Activated CD8-positive, alpha-beta memory T cell treated with anti-CD3 and anti-CD28 coated beads, Interleukin-2, amount 50 U/mL, for 4 hours (primary cell): ENCODE measurements at regions not wholly inside any gene's neighbourhood (a gene's known extent, or its start where the extent isn't known, plus 50 kb on each side); places are given as distances from the start of the nearest gene placed in this dataset.
"Not testable (repeated sequence)": the region's sequence is repeated elsewhere in the genome, so short reads cannot be mapped to it uniquely, and the experiment has no call there.

Experiments used
- DNase-seq: peaks from one replicate; pipeline ENCODE4 v3.0.0-alpha.2; 2020

- DNase-seq: no peak
These were observed 615.2 kb upstream of the SEMA6A start for GRCh38 chr5:117189784-117190183.

GRCh38 chr5:117188211-117188610 is 613.6 kb upstream of the SEMA6A start:
- no peak for DNase-seq

GRCh38 chr5:117186751-117187150 is 612.1 kb upstream of the SEMA6A start:
- DNase-seq: no peak

GRCh38 chr5:117183326-117183725 is 608.7 kb upstream of the SEMA6A start:
- no peak for DNase-seq

GRCh38 chr5:117182104-117182503 is 607.5 kb upstream of the SEMA6A start:
- no peak for DNase-seq

- no peak for DNase-seq
These were observed 602.7 kb upstream of the SEMA6A start for GRCh38 chr5:117177302-117177701.

GRCh38 chr5:117165068-117165467 is 590.4 kb upstream of the SEMA6A start:
- no peak for DNase-seq

- DNase-seq: no peak
These were observed 587.2 kb upstream of the SEMA6A start for GRCh38 chr5:117161718-117162335.

GRCh38 chr5:117160391-117160790 is 585.8 kb upstream of the SEMA6A start:
- no peak for DNase-seq

- no peak for DNase-seq
These were observed 574.7 kb upstream of the SEMA6A start for GRCh38 chr5:117149312-117149711.

- DNase-seq: no peak
These were observed 569.5 kb upstream of the SEMA6A start for GRCh38 chr5:117144086-117144485.

GRCh38 chr5:117143406-117143805 is 568.8 kb upstream of the SEMA6A start:
- DNase-seq: no peak

- no peak for DNase-seq
These were observed 563.9 kb upstream of the SEMA6A start for GRCh38 chr5:117138523-117138922.

GRCh38 chr5:117135851-117136250 is 561.2 kb upstream of the SEMA6A start:
- no peak for DNase-seq

GRCh38 chr5:117133198-117133597 is 558.6 kb upstream of the SEMA6A start:
- no peak for DNase-seq

GRCh38 chr5:117131876-117132275 is 557.3 kb upstream of the SEMA6A start:
- DNase-seq: no peak

GRCh38 chr5:117131048-117131679 is 556.5 kb upstream of the SEMA6A start:
- DNase-seq: no peak

- no peak for DNase-seq
These were observed 543.9 kb upstream of the SEMA6A start for GRCh38 chr5:117118499-117118898.

GRCh38 chr5:117117314-117117713 is 542.7 kb upstream of the SEMA6A start:
- DNase-seq: not testable (repeated sequence)

GRCh38 chr5:117110548-117110947 is 535.9 kb upstream of the SEMA6A start:
- no peak for DNase-seq

- DNase-seq: no peak
These were observed 533.2 kb upstream of the SEMA6A start for GRCh38 chr5:117107859-117108258.

GRCh38 chr5:117103703-117104102 is 529.1 kb upstream of the SEMA6A start:
- no peak for DNase-seq

GRCh38 chr5:117102591-117102990 is 528.0 kb upstream of the SEMA6A start:
- no peak for DNase-seq

- no peak for DNase-seq
These were observed 525.6 kb upstream of the SEMA6A start for GRCh38 chr5:117100176-117100575.

GRCh38 chr5:117098094-117098493 is 523.5 kb upstream of the SEMA6A start:
- no peak for DNase-seq
